ENCODE measurements at regions not wholly inside any gene's neighbourhood (a gene's known extent, or its start where the extent isn't known, plus 50 kb on each side); places are given as distances from the start of the nearest gene placed in this dataset.
A peak's percentile ranks its signal among the peaks of the same experiment; 100 is the strongest.

DNA sequence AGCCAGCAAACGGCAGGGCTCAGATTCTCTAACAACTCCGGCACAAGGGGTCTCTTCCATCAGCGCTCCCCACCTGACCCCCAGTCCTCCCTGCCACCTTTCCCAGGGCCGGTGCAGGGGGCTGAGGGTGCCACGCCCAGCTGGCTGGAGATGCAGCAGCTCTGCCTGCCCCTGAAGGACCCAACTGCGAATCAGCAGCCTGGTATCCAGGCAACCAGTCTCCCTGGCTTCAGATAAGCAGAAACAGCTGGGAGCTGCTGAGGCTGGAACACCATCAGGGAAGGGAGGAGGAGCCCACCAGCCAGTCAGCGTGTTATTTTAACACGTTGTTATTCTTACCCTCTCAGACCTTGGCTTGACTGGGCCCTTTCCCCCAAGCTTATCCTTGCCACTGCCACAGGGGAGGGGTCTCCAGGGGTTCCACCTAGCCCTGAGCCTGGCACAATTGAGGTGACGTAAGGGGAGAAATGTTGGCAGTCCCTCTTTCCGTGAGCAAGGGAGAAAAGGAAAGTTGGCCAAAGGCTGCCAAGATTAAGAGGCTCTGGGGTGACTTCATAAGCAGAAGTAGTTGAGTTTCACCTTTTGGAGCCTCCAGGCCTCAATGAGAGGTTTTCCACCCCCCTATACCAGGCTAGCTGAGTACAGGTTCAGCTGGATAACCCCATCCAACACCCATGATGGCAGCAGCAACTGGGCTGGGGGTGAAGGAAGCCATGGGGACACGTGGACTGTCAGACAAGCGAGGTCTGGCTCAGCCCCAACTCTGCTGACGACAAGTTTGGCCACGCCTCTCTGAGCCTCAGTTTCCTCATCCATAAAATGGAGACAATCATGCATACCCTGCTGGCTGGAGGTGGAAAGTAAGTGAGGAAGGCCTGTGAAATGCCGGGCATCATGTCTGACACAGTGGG is 91.1 kb downstream of the IRF2BPL start:
- Mint-ChIP-seq H3K4me3 (no peak overlapping the region), H3K4me1 (peaks cover 48% of the 10 kb centered on the region), H3K9me3 (no peaks in the 10 kb centered on the region), H3K36me3 (no peaks in the 10 kb centered on the region), H3K27ac (peak overlapping the region; percentile 82), H3K27me3 (ENCODE audit: low read depth) (no peaks in the 10 kb centered on the region)
- no peak for DNase-seq (ENCODE audit: low spot score in 2 of 2, unreplicated experiment in 2 of 2)
- no peak for TF ChIP-seq CTCF (IDR thresholded peaks at IDR 0.05; ENCODE audit: unreplicated experiment)

- DNase-seq (ENCODE audit: low spot score in 2 of 2, unreplicated experiment in 2 of 2): no peak
- no peak overlapping the region for H3K27ac Mint-ChIP-seq
Measured at GRCh38 chr14:76936483-76936882, 92.0 kb downstream of the IRF2BPL start.

DNA sequence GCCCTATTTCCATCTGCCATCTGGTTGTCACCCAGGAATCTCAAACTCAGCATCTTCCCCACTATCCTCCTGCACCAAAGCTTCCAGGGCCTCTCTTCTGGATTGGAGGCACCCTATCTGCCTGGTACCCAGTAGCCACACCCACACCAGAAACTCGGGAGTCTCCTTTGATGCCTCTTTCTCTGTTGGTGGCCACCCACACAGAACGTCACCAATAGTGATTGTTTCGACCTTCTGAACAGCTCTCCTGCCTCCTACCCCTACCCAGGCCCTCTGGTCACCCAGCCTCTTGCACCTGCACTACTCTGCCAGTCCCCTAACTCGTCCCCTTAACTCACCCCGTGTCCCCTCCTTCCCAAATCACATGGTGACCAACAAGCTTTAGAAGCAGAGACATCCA is 95.0 kb downstream of the IRF2BPL start:
- Mint-ChIP-seq H3K27ac (no peak overlapping the region), H3K4me1 (peaks cover 49% of the 10 kb centered on the region), H3K9me3 (no peaks in the 10 kb centered on the region), H3K36me3 (no peaks in the 10 kb centered on the region), H3K4me3 (no peak overlapping the region), H3K27me3 (ENCODE audit: low read depth) (no peaks in the 10 kb centered on the region)
- no peak for DNase-seq (ENCODE audit: low spot score in 2 of 2, unreplicated experiment in 2 of 2)
- TF ChIP-seq CTCF (IDR thresholded peaks at IDR 0.05; ENCODE audit: unreplicated experiment): no peak

More at GRCh38 chr14:76936483-76936882, 92.0 kb downstream of the IRF2BPL start:
- Mint-ChIP-seq H3K4me3 (no peak overlapping the region), H3K4me1 (peaks cover 50% of the 10 kb centered on the region), H3K9me3 (no peaks in the 10 kb centered on the region), H3K27me3 (ENCODE audit: low read depth) (no peaks in the 10 kb centered on the region), H3K36me3 (no peaks in the 10 kb centered on the region)
- TF ChIP-seq CTCF (IDR thresholded peaks at IDR 0.05; ENCODE audit: unreplicated experiment): no peak

DNA sequence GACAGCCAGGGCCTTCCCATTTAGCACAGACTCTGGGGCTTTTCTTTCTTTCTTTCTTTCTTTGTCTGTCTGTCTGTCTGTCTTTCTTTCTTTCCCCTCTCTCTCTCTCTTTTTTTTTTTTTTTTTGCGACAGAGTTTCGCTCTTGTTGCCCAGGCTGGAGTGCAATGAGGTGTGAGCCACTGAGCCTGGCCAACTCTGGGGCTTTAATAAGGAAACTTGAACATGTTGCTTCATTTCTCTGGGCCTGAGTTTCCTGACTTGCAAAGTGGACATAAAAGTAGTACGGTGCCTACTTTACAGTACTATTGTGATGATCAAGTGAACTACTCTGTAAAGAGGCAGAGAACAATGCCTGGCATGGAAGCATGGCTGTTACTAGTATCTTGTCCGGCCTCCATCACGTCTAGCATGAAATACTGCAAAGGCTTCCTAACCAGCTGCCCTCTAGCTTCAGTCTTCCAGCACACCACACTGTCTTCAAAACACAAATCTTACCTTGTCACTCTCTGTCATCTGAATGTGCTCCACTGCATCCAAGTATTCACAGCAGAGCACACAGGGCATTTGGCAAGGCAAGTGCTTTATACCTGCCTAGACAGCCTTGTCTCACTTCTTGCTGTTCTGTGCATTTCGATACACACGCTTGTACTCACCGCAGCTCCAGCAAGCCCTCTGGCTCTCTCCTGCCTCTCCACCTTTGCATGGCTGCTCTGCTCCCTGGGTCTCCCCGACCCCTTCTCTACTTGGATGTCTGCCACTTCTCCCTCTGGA is 96.7 kb downstream of the IRF2BPL start:
- H3K27me3 Mint-ChIP-seq (ENCODE audit: low read depth): no peaks in the 10 kb centered on the region
- no peak for TF ChIP-seq CTCF (IDR thresholded peaks at IDR 0.05; ENCODE audit: unreplicated experiment)
- DNase-seq (ENCODE audit: low spot score in 2 of 2, unreplicated experiment in 2 of 2): no peak
- no peaks in the 10 kb centered on the region for H3K36me3 Mint-ChIP-seq
- no peak overlapping the region for H3K4me3 Mint-ChIP-seq
- H3K27ac Mint-ChIP-seq: peak overlapping the region; percentile 48
- peaks cover 51% of the 10 kb centered on the region for H3K4me1 Mint-ChIP-seq
- H3K9me3 Mint-ChIP-seq: no peaks in the 10 kb centered on the region

DNA sequence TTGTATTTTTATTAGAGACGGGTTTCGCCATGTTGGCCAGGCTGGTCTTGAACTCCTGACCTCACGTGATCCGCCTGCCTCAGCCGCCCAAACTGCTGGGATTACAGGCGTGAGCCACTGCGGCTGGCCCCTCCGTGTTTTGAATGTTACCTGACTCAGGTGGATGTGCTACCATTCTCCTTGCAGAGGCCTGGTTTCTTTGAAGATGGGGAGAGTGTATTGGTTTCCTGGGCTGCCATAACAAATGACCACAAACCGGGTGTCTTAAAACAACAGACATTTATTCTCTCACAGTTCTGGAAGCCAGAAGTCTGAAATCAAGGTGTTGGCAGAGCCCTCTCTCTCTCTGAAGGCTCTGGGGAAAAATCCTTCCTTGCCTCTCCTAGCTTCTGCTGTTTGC is 98.0 kb downstream of the IRF2BPL start:
- H3K4me1 Mint-ChIP-seq: peaks cover 58% of the 10 kb centered on the region
- no peak for DNase-seq (ENCODE audit: low spot score in 2 of 2, unreplicated experiment in 2 of 2)
- no peaks in the 10 kb centered on the region for H3K9me3 Mint-ChIP-seq
- no peaks in the 10 kb centered on the region for H3K27me3 Mint-ChIP-seq (ENCODE audit: low read depth)
- H3K27ac Mint-ChIP-seq: no peak overlapping the region
- no peak overlapping the region for H3K4me3 Mint-ChIP-seq
- no peaks in the 10 kb centered on the region for H3K36me3 Mint-ChIP-seq
- TF ChIP-seq CTCF (IDR thresholded peaks at IDR 0.05; ENCODE audit: unreplicated experiment): no peak

Data from mesothelial cell of epicardium (in vitro differentiated cells).